ENCODE measurements at regions not wholly inside any gene's neighbourhood (a gene's known extent, or its start where the extent isn't known, plus 50 kb on each side); places are given as distances from the start of the nearest gene placed in this dataset.

DNA sequence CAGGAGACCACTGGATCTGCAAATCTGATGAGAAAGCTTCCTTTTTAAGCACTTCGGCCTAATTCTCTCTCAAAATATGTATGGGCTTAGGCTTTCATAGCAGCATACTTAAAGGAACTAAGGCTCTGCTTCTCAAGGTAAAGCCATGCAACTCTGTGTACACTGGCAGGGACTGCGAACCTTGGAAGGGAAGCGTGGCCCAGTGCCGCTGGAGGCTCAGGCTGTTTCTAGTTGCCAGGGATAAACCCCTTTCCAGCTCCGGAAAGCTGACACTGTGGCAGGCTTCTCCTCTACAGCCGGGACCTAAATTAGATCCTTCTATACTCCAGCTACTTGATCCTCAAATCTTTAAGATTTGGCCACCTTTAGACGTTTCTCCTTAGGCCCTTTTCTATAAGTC lies 1091.3 kb upstream of the TENM3 start:
- H3K4me1 ChIP-seq (ENCODE audit: control insufficient read depth, insufficient read depth, low read length) = no peaks in the 10 kb centered on the region
- no peaks in the 10 kb centered on the region for H3K27me3 ChIP-seq (ENCODE audit: control insufficient read depth, insufficient read depth, low read length)
- no peak overlapping the region for H3K4me3 ChIP-seq (ENCODE audit: low read depth, low read length)
- DNase-seq (ENCODE audit: low read depth in 4 of 6, low spot score in 6 of 6) = no peak
- H3K9me3 ChIP-seq (ENCODE audit: control insufficient read depth, insufficient read depth, low read length) = no peaks in the 10 kb centered on the region
- H3K27ac ChIP-seq (ENCODE audit: low read depth, low read length) = no peak overlapping the region
- H3K36me3 ChIP-seq (ENCODE audit: control insufficient read depth, insufficient read depth, low read length) = no peaks in the 10 kb centered on the region
- 88% methylated on average over 5 of the region's 7 CpGs for WGBS (ENCODE audit: insufficient coverage)

DNA sequence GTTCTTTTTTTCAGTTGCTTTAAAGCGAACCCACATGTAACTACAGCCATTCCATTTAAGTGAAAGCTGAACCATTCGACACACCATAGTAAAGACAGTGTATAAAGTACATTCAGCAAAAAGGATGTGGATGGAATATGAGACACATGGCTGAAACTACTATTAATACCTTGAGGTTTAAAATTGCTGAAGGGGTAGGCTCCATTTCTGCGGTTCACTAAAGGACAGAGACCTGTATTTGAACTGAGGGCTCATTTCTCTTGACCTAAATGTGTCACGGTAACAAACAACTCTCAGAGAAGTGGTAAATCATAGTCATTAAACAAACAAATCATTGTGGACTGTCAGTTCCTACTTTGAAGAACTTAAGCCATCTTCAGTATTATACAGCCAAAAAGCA lies 1085.6 kb upstream of the TENM3 start:
- Histone ChIP-seq H3K27ac (ENCODE audit: low read depth, low read length) (no peak overlapping the region), H3K4me3 (ENCODE audit: low read depth, low read length) (no peak overlapping the region), H3K36me3 (ENCODE audit: control insufficient read depth, insufficient read depth, low read length) (no peaks in the 10 kb centered on the region), H3K9me3 (ENCODE audit: control insufficient read depth, insufficient read depth, low read length) (no peaks in the 10 kb centered on the region), H3K4me1 (ENCODE audit: control insufficient read depth, insufficient read depth, low read length) (no peaks in the 10 kb centered on the region), H3K27me3 (ENCODE audit: control insufficient read depth, insufficient read depth, low read length) (no peaks in the 10 kb centered on the region)
- whole genome bisulfite sequencing (ENCODE audit: insufficient coverage) = 50% methylated on average over 1 of the region's 4 CpGs
- no peak for DNase-seq (ENCODE audit: low read depth in 4 of 6, low spot score in 6 of 6)

DNA sequence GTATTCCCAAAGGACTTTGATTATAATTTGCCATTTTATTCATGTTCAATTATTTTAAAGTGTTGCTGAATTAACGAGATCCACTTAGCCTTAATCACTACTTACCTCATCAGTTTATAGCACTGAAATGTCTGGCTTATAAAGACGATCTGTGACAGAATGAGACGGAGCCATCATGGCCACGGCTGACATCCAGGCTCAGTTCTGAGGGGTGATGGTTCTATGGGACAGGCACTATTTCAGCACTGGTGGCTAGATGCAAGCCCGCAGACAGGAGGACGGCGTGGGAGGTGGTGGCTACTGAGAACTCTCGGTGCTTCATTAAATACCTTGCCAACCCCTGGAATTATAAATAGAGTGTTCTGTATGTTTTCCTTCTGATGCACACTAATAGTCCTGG lies 1084.2 kb upstream of the TENM3 start:
- no peaks in the 10 kb centered on the region for H3K9me3 ChIP-seq (ENCODE audit: control insufficient read depth, insufficient read depth, low read length)
- peak in 1 of 6 donors; percentile 58 for DNase-seq (ENCODE audit: low read depth in 4 of 6, low spot score in 6 of 6)
- H3K36me3 ChIP-seq (ENCODE audit: control insufficient read depth, insufficient read depth, low read length) = no peaks in the 10 kb centered on the region
- no peak overlapping the region for H3K27ac ChIP-seq (ENCODE audit: low read depth, low read length)
- WGBS (ENCODE audit: insufficient coverage) = 86% methylated on average over 6 of the region's 8 CpGs
- no peak overlapping the region for H3K4me3 ChIP-seq (ENCODE audit: low read depth, low read length)
- no peaks in the 10 kb centered on the region for H3K4me1 ChIP-seq (ENCODE audit: control insufficient read depth, insufficient read depth, low read length)
- no peaks in the 10 kb centered on the region for H3K27me3 ChIP-seq (ENCODE audit: control insufficient read depth, insufficient read depth, low read length)

DNA sequence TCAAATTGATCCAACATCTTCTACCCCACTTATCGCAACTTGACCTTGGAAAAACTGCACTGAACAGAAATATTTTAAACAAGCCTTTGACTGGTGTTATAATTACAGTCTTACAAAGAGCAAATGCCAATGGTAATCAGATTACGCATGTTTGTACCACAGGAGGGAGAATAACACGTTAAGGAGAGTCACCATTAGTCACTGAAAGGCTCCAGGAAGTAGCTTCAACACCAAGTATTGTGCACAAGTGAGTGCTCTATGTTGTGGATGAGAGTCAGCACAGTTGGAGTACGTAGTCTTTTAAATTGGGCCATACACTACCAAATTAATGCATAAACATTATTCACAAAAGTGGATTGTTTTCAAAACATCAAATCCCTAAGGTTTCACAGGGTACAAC lies 1081.5 kb upstream of the TENM3 start:
- Histone ChIP-seq H3K36me3 (ENCODE audit: control insufficient read depth, insufficient read depth, low read length) (no peaks in the 10 kb centered on the region), H3K27me3 (ENCODE audit: control insufficient read depth, insufficient read depth, low read length) (no peaks in the 10 kb centered on the region), H3K9me3 (ENCODE audit: control insufficient read depth, insufficient read depth, low read length) (no peaks in the 10 kb centered on the region), H3K27ac (ENCODE audit: low read depth, low read length) (no peak overlapping the region), H3K4me1 (ENCODE audit: control insufficient read depth, insufficient read depth, low read length) (no peaks in the 10 kb centered on the region), H3K4me3 (ENCODE audit: low read depth, low read length) (no peak overlapping the region)
- WGBS (ENCODE audit: insufficient coverage) = 58% methylated on average over 2 of the region's 4 CpGs
- DNase-seq (ENCODE audit: low read depth in 4 of 6, low spot score in 6 of 6) = no peak

DNA sequence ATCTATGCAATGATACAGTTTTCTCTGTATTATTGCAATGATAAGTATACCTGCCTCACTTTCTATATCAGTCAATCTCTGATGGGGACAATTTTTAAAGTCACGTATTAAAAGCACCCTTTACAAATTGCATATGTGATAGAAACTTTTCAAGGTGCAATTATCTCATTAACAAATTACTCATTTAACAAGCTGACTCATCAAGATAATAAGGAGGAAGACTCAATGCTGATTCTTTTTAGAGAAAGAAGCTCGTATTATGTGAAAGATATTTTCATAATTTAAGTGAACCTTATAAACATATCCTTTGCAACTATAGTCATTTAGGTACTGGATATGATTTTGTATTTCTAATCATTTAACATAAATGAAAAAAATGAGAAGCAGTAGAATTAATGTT lies 1080.9 kb upstream of the TENM3 start:
- Histone ChIP-seq H3K9me3 (ENCODE audit: control insufficient read depth, insufficient read depth, low read length) (no peaks in the 10 kb centered on the region), H3K4me1 (ENCODE audit: control insufficient read depth, insufficient read depth, low read length) (no peaks in the 10 kb centered on the region), H3K4me3 (ENCODE audit: low read depth, low read length) (no peak overlapping the region), H3K27me3 (ENCODE audit: control insufficient read depth, insufficient read depth, low read length) (no peaks in the 10 kb centered on the region), H3K36me3 (ENCODE audit: control insufficient read depth, insufficient read depth, low read length) (no peaks in the 10 kb centered on the region), H3K27ac (ENCODE audit: low read depth, low read length) (no peak overlapping the region)
- WGBS (ENCODE audit: insufficient coverage) = no CpG with 5 or more reads among the region's 2 CpGs
- DNase-seq (ENCODE audit: low read depth in 4 of 6, low spot score in 6 of 6) = no peak

DNA sequence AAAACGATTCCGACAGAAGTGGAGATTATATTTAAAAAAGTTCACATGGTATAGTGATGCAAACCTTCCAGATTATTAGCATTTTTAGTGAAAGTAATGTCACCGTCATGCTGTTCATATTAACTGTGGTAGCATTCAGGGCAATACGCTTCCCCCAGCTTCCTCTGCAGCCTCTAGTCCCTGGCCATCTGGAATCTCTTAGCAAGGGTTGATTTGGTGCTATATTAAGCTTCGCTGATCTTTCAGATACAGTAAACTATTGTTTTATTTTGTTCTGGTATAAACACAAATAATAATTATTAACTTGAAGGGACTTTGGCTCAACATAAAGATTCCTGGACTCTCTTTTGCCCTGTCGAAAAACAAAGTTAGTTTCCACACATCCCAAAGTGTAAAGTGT lies 1080.5 kb upstream of the TENM3 start:
- Histone ChIP-seq H3K36me3 (ENCODE audit: control insufficient read depth, insufficient read depth, low read length) (no peaks in the 10 kb centered on the region), H3K4me3 (ENCODE audit: low read depth, low read length) (no peak overlapping the region), H3K9me3 (ENCODE audit: control insufficient read depth, insufficient read depth, low read length) (no peaks in the 10 kb centered on the region), H3K4me1 (ENCODE audit: control insufficient read depth, insufficient read depth, low read length) (no peaks in the 10 kb centered on the region), H3K27me3 (ENCODE audit: control insufficient read depth, insufficient read depth, low read length) (no peaks in the 10 kb centered on the region), H3K27ac (ENCODE audit: low read depth, low read length) (no peak overlapping the region)
- no CpG with 5 or more reads among the region's 6 CpGs for WGBS (ENCODE audit: insufficient coverage)
- no peak for DNase-seq (ENCODE audit: low read depth in 4 of 6, low spot score in 6 of 6)

DNA sequence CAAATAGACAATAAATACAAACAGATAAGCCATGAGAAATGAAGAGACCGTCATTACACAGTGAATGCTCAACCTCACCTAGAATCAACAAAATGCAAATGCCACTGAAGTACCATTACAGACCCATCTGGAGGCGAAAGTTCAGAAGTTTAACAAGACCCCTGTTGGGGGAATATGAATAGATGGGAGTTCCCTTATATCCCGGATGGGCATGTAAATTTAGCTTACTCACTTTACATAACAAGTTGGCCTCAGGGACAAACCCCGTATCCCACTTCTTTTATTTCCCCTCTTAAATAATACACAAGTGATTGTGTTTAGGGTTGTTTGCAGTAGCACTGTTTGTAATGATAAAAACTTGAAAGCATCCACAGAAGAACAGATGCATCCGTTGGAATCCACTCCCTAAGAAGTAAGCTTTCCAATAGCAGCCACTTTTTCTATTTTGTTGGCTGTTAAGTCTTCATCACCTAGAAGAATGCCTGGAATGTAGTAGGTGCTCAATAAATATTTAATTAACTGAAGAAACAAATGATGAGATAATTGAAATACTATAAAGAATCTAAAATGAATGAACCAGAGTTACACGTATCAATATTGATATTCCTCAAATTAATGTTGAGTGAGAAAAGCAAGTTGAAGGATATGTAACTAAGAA lies 1076.3 kb upstream of the TENM3 start:
- no CpG with 5 or more reads among the region's 6 CpGs for WGBS (ENCODE audit: insufficient coverage)
- no peak for DNase-seq (ENCODE audit: low read depth in 4 of 6, low spot score in 6 of 6)
- no peaks in the 10 kb centered on the region for H3K27me3 ChIP-seq (ENCODE audit: control insufficient read depth, insufficient read depth, low read length)
- H3K9me3 ChIP-seq (ENCODE audit: control insufficient read depth, insufficient read depth, low read length) = no peaks in the 10 kb centered on the region
- H3K4me3 ChIP-seq (ENCODE audit: low read depth, low read length) = no peak overlapping the region
- H3K4me1 ChIP-seq (ENCODE audit: control insufficient read depth, insufficient read depth, low read length) = no peaks in the 10 kb centered on the region
- H3K27ac ChIP-seq (ENCODE audit: low read depth, low read length) = no peak overlapping the region
- no peaks in the 10 kb centered on the region for H3K36me3 ChIP-seq (ENCODE audit: control insufficient read depth, insufficient read depth, low read length)

DNA sequence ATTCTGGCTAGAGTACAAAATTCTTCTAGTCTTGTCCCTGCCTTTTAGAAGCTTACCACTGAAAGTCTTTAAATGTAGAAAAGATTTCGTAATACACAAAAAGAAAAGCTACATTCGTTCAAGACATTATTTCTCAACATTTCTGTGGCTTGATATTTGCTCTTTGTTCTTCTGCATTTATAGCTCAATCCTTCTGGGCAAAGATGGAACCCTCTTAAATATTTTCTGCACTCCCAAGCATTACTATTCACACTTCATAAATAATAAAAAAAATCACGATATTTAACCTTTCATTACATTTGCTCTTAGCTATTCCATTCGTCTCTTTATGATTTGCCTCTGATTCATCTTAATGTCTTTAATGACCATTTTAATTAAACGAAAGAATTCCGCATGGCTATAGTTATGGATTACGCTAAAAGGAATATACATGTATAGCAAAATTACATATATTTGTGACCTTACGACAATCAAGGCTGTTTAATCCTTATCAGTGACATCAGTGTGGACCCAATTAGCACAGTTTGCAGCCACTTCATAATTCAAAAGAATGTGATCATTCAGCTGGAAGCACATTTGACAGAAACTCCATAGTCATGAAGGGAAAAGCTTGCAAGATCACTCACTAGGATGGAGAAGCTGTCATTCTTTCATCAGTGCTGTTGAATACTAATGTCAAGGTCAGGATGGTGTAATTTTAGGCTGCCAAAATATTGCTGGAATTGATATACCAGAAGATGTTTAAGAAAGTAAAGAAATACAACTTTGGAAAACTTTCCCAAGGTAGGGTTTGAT lies 1075.0 kb upstream of the TENM3 start:
- 100% methylated on average over 1 of the region's 8 CpGs for WGBS (ENCODE audit: insufficient coverage)
- no peaks in the 10 kb centered on the region for H3K27me3 ChIP-seq (ENCODE audit: control insufficient read depth, insufficient read depth, low read length)
- no peaks in the 10 kb centered on the region for H3K36me3 ChIP-seq (ENCODE audit: control insufficient read depth, insufficient read depth, low read length)

DNA sequence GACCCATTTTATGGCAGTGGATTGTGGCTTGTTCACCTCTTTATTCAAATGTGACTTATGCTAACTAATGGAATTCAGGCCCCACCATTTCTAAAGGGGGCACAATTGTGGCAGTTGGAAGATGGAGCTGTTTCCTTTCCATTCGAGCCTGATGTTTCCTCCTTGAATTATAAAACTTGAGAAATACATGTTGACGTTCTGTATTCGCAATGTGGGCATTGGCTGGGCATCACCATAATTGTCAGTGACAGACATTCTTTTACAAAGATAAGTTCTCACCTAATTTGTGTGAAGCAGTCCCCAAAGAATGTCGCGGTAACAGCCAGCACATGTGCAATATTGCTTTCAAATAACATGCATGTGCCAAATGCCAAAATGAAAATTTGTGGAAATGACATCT lies 1070.2 kb upstream of the TENM3 start:
- Histone ChIP-seq H3K27me3 (ENCODE audit: control insufficient read depth, insufficient read depth, low read length) (no peaks in the 10 kb centered on the region), H3K36me3 (ENCODE audit: control insufficient read depth, insufficient read depth, low read length) (no peaks in the 10 kb centered on the region), H3K4me3 (ENCODE audit: low read depth, low read length) (no peak overlapping the region), H3K27ac (ENCODE audit: low read depth, low read length) (peak overlapping the region; percentile 81), H3K4me1 (ENCODE audit: control insufficient read depth, insufficient read depth, low read length) (no peaks in the 10 kb centered on the region), H3K9me3 (ENCODE audit: control insufficient read depth, insufficient read depth, low read length) (no peaks in the 10 kb centered on the region)
- WGBS (ENCODE audit: insufficient coverage) = 60% methylated on average over 2 of the region's 5 CpGs
- DNase-seq (ENCODE audit: low read depth in 4 of 6, low spot score in 6 of 6) = peak in 3 of 6 donors; percentile 17 to 60 (median 26)

More for the DNA sequence above, 1075.0 kb upstream of the TENM3 start:
- no peak for DNase-seq (ENCODE audit: low read depth in 4 of 6, low spot score in 6 of 6)
- Histone ChIP-seq H3K4me1 (ENCODE audit: control insufficient read depth, insufficient read depth, low read length) (no peaks in the 10 kb centered on the region), H3K27ac (ENCODE audit: low read depth, low read length) (no peak overlapping the region), H3K9me3 (ENCODE audit: control insufficient read depth, insufficient read depth, low read length) (no peaks in the 10 kb centered on the region), H3K4me3 (ENCODE audit: low read depth, low read length) (no peak overlapping the region)

DNA sequence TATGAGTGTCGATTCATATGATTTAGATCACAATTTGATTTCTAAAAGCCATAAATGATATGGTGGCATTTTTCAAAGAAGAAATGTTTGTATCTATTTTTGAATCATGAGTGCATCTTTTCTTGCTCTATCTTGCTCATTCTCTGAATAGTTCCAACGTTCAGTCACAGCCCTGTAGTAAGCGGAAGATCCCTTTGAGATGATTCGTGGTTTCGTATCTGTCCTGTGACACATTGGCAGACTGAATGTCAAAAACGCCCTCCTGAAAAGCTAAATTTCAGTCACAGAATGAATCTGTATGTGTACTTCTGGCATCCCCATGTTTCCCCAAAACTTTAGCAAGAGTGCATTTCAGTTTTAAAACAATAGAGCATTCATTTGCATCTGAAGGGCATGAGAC lies 1066.9 kb upstream of the TENM3 start:
- no peaks in the 10 kb centered on the region for H3K27me3 ChIP-seq (ENCODE audit: control insufficient read depth, insufficient read depth, low read length)
- 92% methylated on average over 5 of the region's 6 CpGs for WGBS (ENCODE audit: insufficient coverage)
- H3K9me3 ChIP-seq (ENCODE audit: control insufficient read depth, insufficient read depth, low read length) = no peaks in the 10 kb centered on the region
- H3K4me1 ChIP-seq (ENCODE audit: control insufficient read depth, insufficient read depth, low read length) = no peaks in the 10 kb centered on the region
- no peak for DNase-seq (ENCODE audit: low read depth in 4 of 6, low spot score in 6 of 6)
- no peak overlapping the region for H3K4me3 ChIP-seq (ENCODE audit: low read depth, low read length)
- H3K27ac ChIP-seq (ENCODE audit: low read depth, low read length) = no peak overlapping the region
- H3K36me3 ChIP-seq (ENCODE audit: control insufficient read depth, insufficient read depth, low read length) = no peaks in the 10 kb centered on the region

Measured in spinal cord (tissue), 9 donors.